ENCODE measurements at regions not wholly inside any gene's neighbourhood (a gene's known extent, or its start where the extent isn't known, plus 50 kb on each side); places are given as distances from the start of the nearest gene placed in this dataset.

GRCh38 chr5:39941416-39941815 is 516.6 kb upstream of the DAB2 start:
- no peak for TF ChIP-seq CTCF (IDR thresholded peaks at IDR 0.05)
- no peak for TF ChIP-seq POLR2A (IDR thresholded peaks at IDR 0.05)

Data from testis (tissue), 2 donors.